PC-9 (cell line): ENCODE measurements at regions not wholly inside any gene's neighbourhood (a gene's known extent, or its start where the extent isn't known, plus 50 kb on each side); places are given as distances from the start of the nearest gene placed in this dataset.

Source experiments
- EZH2 ChIP-seq: fragments of 200-600 bp; sonication (generic); IDR thresholded peaks from 2 replicates; pipeline ENCODE4 v1.8.0; 2017; ENCODE audit warnings: antibody characterized with exemption, low read depth
- TF ChIP-seq, protein P1 (sequence below): fragments of 200-600 bp; sonication (generic); conservative IDR thresholded peaks from 2 replicates; pipeline ENCODE4 v1.6.1; 2017; ENCODE audit warnings: mixed run types, antibody characterized with exemption, mild to moderate bottlenecking, moderate library complexity

DNA sequence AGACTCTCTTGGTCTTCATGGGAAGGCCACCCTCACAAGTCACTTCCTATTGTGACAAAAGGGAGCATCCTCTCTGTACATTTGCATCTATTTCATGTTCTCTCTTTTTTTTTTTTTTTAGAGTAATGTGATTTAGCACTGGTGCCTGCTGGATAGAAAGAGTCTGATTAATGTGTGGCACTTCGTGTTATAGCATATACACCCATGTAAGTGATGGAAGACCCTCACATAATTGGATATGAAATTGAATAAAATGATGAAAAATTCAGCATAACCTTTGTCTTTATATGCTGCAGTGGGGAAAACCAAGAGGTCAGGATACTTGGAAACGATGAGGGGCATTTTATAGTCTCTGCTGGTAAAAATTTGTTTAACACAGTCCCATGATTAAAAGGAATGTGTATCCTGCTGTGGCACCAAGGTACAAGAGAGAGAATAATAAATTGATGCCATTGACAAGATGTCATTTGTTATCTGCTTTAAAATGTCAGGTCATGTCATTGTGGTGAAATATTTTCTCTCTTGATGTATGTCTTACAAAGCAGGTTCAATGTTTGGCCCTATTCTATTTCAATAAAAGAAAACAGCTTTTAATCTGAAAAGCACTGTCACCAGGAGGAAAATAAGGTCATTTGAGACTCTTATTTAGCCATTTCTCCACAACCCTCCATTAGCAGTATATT is 1115.4 kb downstream of the STPG2 start:
- TF ChIP-seq, protein P1, sequence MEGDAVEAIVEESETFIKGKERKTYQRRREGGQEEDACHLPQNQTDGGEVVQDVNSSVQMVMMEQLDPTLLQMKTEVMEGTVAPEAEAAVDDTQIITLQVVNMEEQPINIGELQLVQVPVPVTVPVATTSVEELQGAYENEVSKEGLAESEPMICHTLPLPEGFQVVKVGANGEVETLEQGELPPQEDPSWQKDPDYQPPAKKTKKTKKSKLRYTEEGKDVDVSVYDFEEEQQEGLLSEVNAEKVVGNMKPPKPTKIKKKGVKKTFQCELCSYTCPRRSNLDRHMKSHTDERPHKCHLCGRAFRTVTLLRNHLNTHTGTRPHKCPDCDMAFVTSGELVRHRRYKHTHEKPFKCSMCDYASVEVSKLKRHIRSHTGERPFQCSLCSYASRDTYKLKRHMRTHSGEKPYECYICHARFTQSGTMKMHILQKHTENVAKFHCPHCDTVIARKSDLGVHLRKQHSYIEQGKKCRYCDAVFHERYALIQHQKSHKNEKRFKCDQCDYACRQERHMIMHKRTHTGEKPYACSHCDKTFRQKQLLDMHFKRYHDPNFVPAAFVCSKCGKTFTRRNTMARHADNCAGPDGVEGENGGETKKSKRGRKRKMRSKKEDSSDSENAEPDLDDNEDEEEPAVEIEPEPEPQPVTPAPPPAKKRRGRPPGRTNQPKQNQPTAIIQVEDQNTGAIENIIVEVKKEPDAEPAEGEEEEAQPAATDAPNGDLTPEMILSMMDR, result no peak
- no peak for TF ChIP-seq EZH2
